Prostate gland (tissue), 2 donors: ENCODE measurements at regions not wholly inside any gene's neighbourhood (a gene's known extent, or its start where the extent isn't known, plus 50 kb on each side); places are given as distances from the start of the nearest gene placed in this dataset.

Experiments
- DNase-seq: peaks from one replicate; pipeline ENCODE4 v3.0.0-alpha.2; 2019; ENCODE audit warnings: low spot score
- H3K27ac ChIP-seq, 2 donors: fragments of 200-600 bp; sonication (generic); 2 replicates each; pipeline ENCODE4 v1.5.1; 2017 to 2019
- H3K27me3 ChIP-seq: fragments of 200-600 bp; sonication (generic); replicated peaks from 2 replicates; pipeline ENCODE4 v1.5.1; 2019; ENCODE audit not compliant: insufficient read depth
- H3K36me3 ChIP-seq, 2 donors: fragments of 200-600 bp; sonication (generic); 1 replicate in 1 of 2; 2 replicates in 1 of 2; pipeline versions ENCODE4 v1.5.1 to v1.8.1; 2017 to 2019
- H3K4me1 ChIP-seq: fragments of 200-600 bp; sonication (generic); replicated peaks from 2 replicates; pipeline ENCODE4 v1.5.1; 2019
- H3K4me3 ChIP-seq, 2 donors: fragments of 200-600 bp; sonication (generic); 2 replicates each; pipeline ENCODE4 v1.5.1; 2017 to 2019
- H3K9me3 ChIP-seq: fragments of 200-600 bp; sonication (generic); 2 replicates; pipeline ENCODE4 v1.5.1; 2017
- CTCF ChIP-seq, 4 experiments: fragments of 200-600 bp in 2 of 4; fragments of 450-650 bp in 2 of 4; sonication (generic) in 2 of 4; IDR thresholded peaks; 1 replicate in 3 of 4; 2 replicates in 1 of 4; pipeline ENCODE4 v1.5.1; 2016 to 2019; ENCODE audit warnings: antibody characterized with exemption in 4 of 4, mild to moderate bottlenecking in 2 of 4, moderate library complexity in 2 of 4
- POLR2A ChIP-seq: fragments of 450-650 bp; IDR thresholded peaks from one replicate; pipeline ENCODE4 v1.6.1; 2016; ENCODE audit warnings: antibody characterized with exemption, mild to moderate bottlenecking
- POLR2AphosphoS5 ChIP-seq: sonication (generic); formaldehyde crosslinking; IDR thresholded peaks from one replicate; pipeline ENCODE4 v1.6.1; 2017; ENCODE audit warnings: antibody characterized with exemption
- WGBS: methylation state at CpG from one replicate; pipeline ENCODE4 v1.1.5; 2018; 5-methylcytosine and 5-hydroxymethylcytosine counted together
- intact Hi-C: fragments of 100-400 bp; cut with DNase I; formaldehyde crosslinking; loops from one replicate; pipeline ENCODE4 v1.14.2; 2022

- intact Hi-C loops = no loop called here
- H3K4me3 ChIP-seq = no peak overlapping the region
- no peak for DNase-seq
- no peaks in the 10 kb centered on the region for H3K4me1 ChIP-seq
- H3K27ac ChIP-seq = no peak overlapping the region
- 86% methylated on average over 2 of the region's 2 CpGs for WGBS
- H3K36me3 ChIP-seq = no peaks in the 10 kb centered on the region
- H3K9me3 ChIP-seq = no peaks in the 10 kb centered on the region
- no peak for TF ChIP-seq CTCF (IDR thresholded peaks at IDR 0.05)
- no peaks in the 10 kb centered on the region for H3K27me3 ChIP-seq
These were observed 993.9 kb downstream of the EFNB2 start for GRCh38 chr13:105541565-105541964.

- intact Hi-C loops = no loop called here
- Histone ChIP-seq H3K9me3 (no peaks in the 10 kb centered on the region), H3K4me1 (no peaks in the 10 kb centered on the region), H3K36me3 (no peaks in the 10 kb centered on the region), H3K27ac (no peak overlapping the region), H3K27me3 (no peaks in the 10 kb centered on the region), H3K4me3 (no peak overlapping the region)
- 79% methylated on average over 4 of the region's 4 CpGs for WGBS
- TF ChIP-seq POLR2AphosphoS5 (no peak), CTCF (IDR thresholded peaks at IDR 0.05) (no peak), POLR2A (no peak)
- no peak for DNase-seq
These were observed 997.1 kb downstream of the EFNB2 start for GRCh38 chr13:105538346-105538745.

- H3K4me1 ChIP-seq = no peaks in the 10 kb centered on the region
- no peak overlapping the region for H3K27ac ChIP-seq
- no peak for TF ChIP-seq CTCF (IDR thresholded peaks at IDR 0.05)
- TF ChIP-seq POLR2AphosphoS5 = no peak
- no peak for TF ChIP-seq POLR2A
- no peak for DNase-seq
- 69% methylated on average over 7 of the region's 7 CpGs for whole genome bisulfite sequencing
- no peaks in the 10 kb centered on the region for H3K27me3 ChIP-seq
- no peak overlapping the region for H3K4me3 ChIP-seq
- intact Hi-C loops = no loop called here
- no peaks in the 10 kb centered on the region for H3K36me3 ChIP-seq
- H3K9me3 ChIP-seq = no peaks in the 10 kb centered on the region
These were observed 998.3 kb downstream of the EFNB2 start for GRCh38 chr13:105537113-105537512.

GRCh38 chr13:105530468-105530867 lies 1005.0 kb downstream of the EFNB2 start:
- H3K4me3 ChIP-seq = no peak overlapping the region
- intact Hi-C loops = no loop called here
- no peaks in the 10 kb centered on the region for H3K27me3 ChIP-seq
- no peak for DNase-seq
- H3K4me1 ChIP-seq = no peaks in the 10 kb centered on the region
- H3K9me3 ChIP-seq = no peaks in the 10 kb centered on the region
- no peaks in the 10 kb centered on the region for H3K36me3 ChIP-seq
- TF ChIP-seq POLR2AphosphoS5 (no peak), CTCF (IDR thresholded peaks at IDR 0.05) (no peak), POLR2A (no peak)
- 98% methylated on average over 3 of the region's 3 CpGs for WGBS
- no peak overlapping the region for H3K27ac ChIP-seq

GRCh38 chr13:105527127-105527526 lies 1008.3 kb downstream of the EFNB2 start:
- DNase-seq = no peak
- H3K4me1 ChIP-seq = no peaks in the 10 kb centered on the region
- intact Hi-C loops = no loop called here
- H3K9me3 ChIP-seq = no peaks in the 10 kb centered on the region
- TF ChIP-seq POLR2A = no peak
- no peak for TF ChIP-seq CTCF (IDR thresholded peaks at IDR 0.05)
- TF ChIP-seq POLR2AphosphoS5 = no peak
- WGBS = 89% methylated on average over 5 of the region's 5 CpGs
- H3K27me3 ChIP-seq = no peaks in the 10 kb centered on the region
- H3K36me3 ChIP-seq = no peaks in the 10 kb centered on the region
- H3K27ac ChIP-seq = no peak overlapping the region
- H3K4me3 ChIP-seq = no peak overlapping the region
